ENCODE measurements at regions not wholly inside any gene's neighbourhood (a gene's known extent, or its start where the extent isn't known, plus 50 kb on each side); places are given as distances from the start of the nearest gene placed in this dataset.

DNA sequence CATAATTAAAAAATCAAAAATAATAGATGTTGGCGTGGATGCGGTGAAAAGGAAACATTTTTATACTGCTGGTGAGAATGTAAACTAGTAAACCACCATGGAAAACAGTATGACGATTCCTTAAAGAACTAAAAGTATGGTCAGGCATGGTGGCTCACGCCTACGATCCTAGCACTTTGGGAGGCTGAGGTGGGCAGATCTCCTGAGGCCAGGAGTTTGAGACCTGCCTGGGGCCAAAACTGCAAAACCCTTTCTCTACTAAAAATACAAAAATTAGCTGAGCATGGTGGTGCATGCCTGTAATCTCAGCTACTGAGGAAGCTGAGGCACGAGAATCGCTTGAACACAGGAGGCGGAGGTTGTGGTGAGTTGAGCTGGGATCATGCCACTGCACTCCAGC is 195.7 kb upstream of the BMP4 start:
- TF ChIP-seq CTCF (optimal IDR thresholded peaks at IDR 0.05 in 1 of 3, IDR thresholded peaks at IDR 0.05 in 1 of 3, conservative IDR thresholded peaks at IDR 0.05 in 1 of 3; ENCODE audit: extremely low read depth in 1 of 3, insufficient read depth in 2 of 3, low read length in 3 of 3) (no peak), EZH2 (IDR thresholded peaks at IDR 0.05; ENCODE audit: low read length) (no peak)
